H1 (cell line): ENCODE measurements at regions not wholly inside any gene's neighbourhood (a gene's known extent, or its start where the extent isn't known, plus 50 kb on each side); places are given as distances from the start of the nearest gene placed in this dataset.

Experiments
- CTCF ChIA-PET: fragments of 300-600 bp; sonication (Branson Sonifier 250); formaldehyde crosslinking; loops from one replicate; lab custom pipeline; 2021; ENCODE audit not compliant: partially characterized antibody; lab: Charles Lee
- POLR2A ChIA-PET: fragments of 300-600 bp; sonication (Branson Sonifier 250); formaldehyde crosslinking; loops from one replicate; lab custom pipeline; 2021; ENCODE audit warnings: inconsistent platforms; ENCODE audit not compliant: partially characterized antibody; lab: Charles Lee
- DNase-seq, 2 experiments: peaks; one replicate each; pipeline versions ENCODE4 v3.0.0 to v3.0.0-alpha.2; 2010 to 2022; ENCODE audit warnings: low spot score in 2 of 2, low read depth in 1 of 2, mixed read lengths in 1 of 2
- FAIRE-seq: peaks from 2 replicates; lab custom pipeline; 2011; peaks lifted over from hg19 to GRCh38; lab: Jason Lieb, UNC
- H2AFZ ChIP-seq: 2 replicates; pipeline ENCODE4 v1.8.1; 2012; ENCODE audit warnings: low read length, inconsistent platforms
- H2AK5ac ChIP-seq: 2 replicates; pipeline ENCODE4 v1.6.1; 2013; ENCODE audit warnings: low read depth, low read length
- H2BK120ac ChIP-seq: replicated peaks from 2 replicates; pipeline ENCODE3; 2013; ENCODE audit warnings: low read depth, low read length, inconsistent platforms
- H2BK12ac ChIP-seq: 2 replicates; pipeline ENCODE4 v1.6.1; 2013; ENCODE audit warnings: low read depth, low read length
- H2BK15ac ChIP-seq: 2 replicates; pipeline ENCODE4 v1.6.1; 2013; ENCODE audit warnings: low read length
- H2BK20ac ChIP-seq: 2 replicates; pipeline ENCODE4 v1.6.1; 2013; ENCODE audit warnings: low read length
- H2BK5ac ChIP-seq: 2 replicates; pipeline ENCODE4 v1.6.1; 2013; ENCODE audit warnings: low read depth, low read length
- H3K14ac ChIP-seq: 2 replicates; pipeline ENCODE4 v1.6.1; 2013; ENCODE audit warnings: inconsistent platforms; ENCODE audit not compliant: insufficient read length
- H3K18ac ChIP-seq: 2 replicates; pipeline ENCODE4 v1.6.1; 2013; ENCODE audit warnings: low read length; ENCODE audit errors: extremely low read depth
- H3K23ac ChIP-seq: 2 replicates; pipeline ENCODE4 v1.6.1; 2013; ENCODE audit warnings: inconsistent platforms; ENCODE audit not compliant: insufficient read length
- H3K23me2 ChIP-seq: 2 replicates; pipeline ENCODE4 v1.6.1; 2013; ENCODE audit warnings: low read depth, low read length
- H3K27ac ChIP-seq: 2 replicates; pipeline ENCODE4 v1.6.1; 2011; ENCODE audit warnings: low read depth, low read length, inconsistent platforms
- H3K27me3 ChIP-seq, 4 experiments: replicated peaks in 1 of 4; 1 replicate in 1 of 4; 2 replicates in 3 of 4; pipeline versions ENCODE4 v1.6.1 to v1.8.1; 2011 to 2013; ENCODE audit warnings: low read length in 3 of 4, mild to moderate bottlenecking in 3 of 4, inconsistent platforms in 2 of 4, mixed read lengths in 2 of 4, moderate library complexity in 1 of 4; ENCODE audit not compliant: control insufficient read depth in 3 of 4, insufficient read depth in 3 of 4; ENCODE audit errors: extremely low read depth in 1 of 4
- H3K36me3 ChIP-seq, 4 experiments: 2 replicates each; pipeline versions ENCODE4 v1.6.1 to v1.8.1; 2011 to 2013; ENCODE audit warnings: mild to moderate bottlenecking in 4 of 4, low read length in 3 of 4, moderate library complexity in 2 of 4, control low read depth in 1 of 4, inconsistent platforms in 1 of 4; ENCODE audit not compliant: insufficient read depth in 4 of 4, control insufficient read depth in 2 of 4
- H3K4ac ChIP-seq: replicated peaks from 2 replicates; pipeline ENCODE3; 2013; ENCODE audit warnings: low read length, low read depth, mixed read lengths, inconsistent platforms; ENCODE audit not compliant: insufficient read length
- H3K4me1 ChIP-seq, 4 experiments: replicated peaks in 1 of 4; 1 replicate in 1 of 4; 2 replicates in 3 of 4; pipeline versions ENCODE4 v1.6.1 to v1.8.1; 2011 to 2013; ENCODE audit warnings: low read length in 3 of 4, inconsistent platforms in 2 of 4, mixed read lengths in 1 of 4; ENCODE audit not compliant: insufficient read depth in 4 of 4, control insufficient read depth in 3 of 4
- H3K4me2 ChIP-seq, 2 experiments: 2 replicates each; pipeline versions ENCODE4 v1.6.1 to v1.8.1; 2011 to 2013; ENCODE audit warnings: low read depth in 2 of 2, low read length in 2 of 2, control low read depth in 1 of 2, inconsistent platforms in 1 of 2, mild to moderate bottlenecking in 1 of 2; ENCODE audit not compliant: insufficient read depth in 1 of 2
- H3K4me3 ChIP-seq, 4 experiments: fragments of 200-600, 300-600 bp in 1 of 4; sonication (generic), shearing (Covaris generic), sonication (Bioruptor Twin) in 1 of 4; 2 replicates each; pipeline versions ENCODE4 v1.5.1 to v1.8.1; 2011 to 2016; ENCODE audit warnings: low read length in 4 of 4, low read depth in 3 of 4, control low read depth in 2 of 4, inconsistent platforms in 2 of 4, mild to moderate bottlenecking in 2 of 4, mixed read lengths in 1 of 4, moderate library complexity in 1 of 4; ENCODE audit not compliant: insufficient read depth in 2 of 4; ENCODE audit errors: extremely low read depth in 1 of 4
- H3K56ac ChIP-seq: replicated peaks from 2 replicates; pipeline ENCODE3; 2013; ENCODE audit warnings: low read depth, mild to moderate bottlenecking, mixed read lengths, low read length, inconsistent platforms; ENCODE audit not compliant: insufficient read length
- H3K79me1 ChIP-seq: 2 replicates; pipeline ENCODE4 v1.6.1; 2013; ENCODE audit warnings: low read depth, low read length, control low read depth
- H3K79me2 ChIP-seq, 2 experiments: 2 replicates each; pipeline versions ENCODE4 v1.6.1 to v1.8.1; 2012 to 2013; ENCODE audit warnings: low read length in 2 of 2, mild to moderate bottlenecking in 2 of 2, inconsistent platforms in 1 of 2; ENCODE audit not compliant: insufficient read depth in 2 of 2, control insufficient read depth in 1 of 2
- H3K9ac ChIP-seq, 4 experiments: replicated peaks in 1 of 4; 1 replicate in 1 of 4; 2 replicates in 3 of 4; pipeline versions ENCODE4 v1.6.1 to v1.8.1; 2011 to 2013; ENCODE audit warnings: low read depth in 3 of 4, low read length in 3 of 4, control low read depth in 2 of 4, mild to moderate bottlenecking in 2 of 4, moderate library complexity in 2 of 4, inconsistent platforms in 1 of 4; ENCODE audit errors: extremely low read depth in 1 of 4
- H3K9me3 ChIP-seq, 2 experiments: 2 replicates each; pipeline versions ENCODE4 v1.6.1 to v1.8.1; 2012 to 2013; ENCODE audit warnings: mild to moderate bottlenecking in 2 of 2, moderate library complexity in 2 of 2, control low read depth in 1 of 2, inconsistent platforms in 1 of 2, low read depth in 1 of 2, low read length in 1 of 2, mixed read lengths in 1 of 2; ENCODE audit not compliant: insufficient read depth in 2 of 2
- H4K20me1 ChIP-seq, 2 experiments: replicated peaks in 1 of 2; 2 replicates each; pipeline versions ENCODE3 to v1.8.1; 2011 to 2013; ENCODE audit warnings: inconsistent platforms in 2 of 2, low read length in 2 of 2, mild to moderate bottlenecking in 1 of 2; ENCODE audit not compliant: insufficient read depth in 2 of 2, control insufficient read depth in 1 of 2
- H4K5ac ChIP-seq: 2 replicates; pipeline ENCODE4 v1.6.1; 2013; ENCODE audit warnings: low read length, low read depth, mixed read lengths, inconsistent platforms; ENCODE audit not compliant: insufficient read length
- H4K8ac ChIP-seq: 2 replicates; pipeline ENCODE4 v1.8.0; 2013; ENCODE audit warnings: mild to moderate bottlenecking, moderate library complexity, low read length, inconsistent platforms; ENCODE audit not compliant: insufficient read depth; ENCODE audit errors: extremely low read depth
- H4K91ac ChIP-seq: replicated peaks from 2 replicates; pipeline ENCODE3; 2013; ENCODE audit warnings: low read length, mixed read lengths, inconsistent platforms; ENCODE audit not compliant: insufficient read length
- EP300 ChIP-seq, 2 experiments: IDR thresholded peaks; 1 replicate in 1 of 2; 2 replicates in 1 of 2; pipeline ENCODE4 v1.6.1; 2011 to 2012; ENCODE audit warnings: low read depth in 2 of 2, low read length in 2 of 2, mild to moderate bottlenecking in 2 of 2, borderline replicate concordance in 1 of 2, inconsistent platforms in 1 of 2, moderate library complexity in 1 of 2
- SIX5 ChIP-seq: IDR thresholded peaks from 2 replicates; pipeline ENCODE4 v1.6.1; 2011; ENCODE audit warnings: mild to moderate bottlenecking, low read depth, low read length
- WGBS, 2 experiments: shearing (Covaris generic) in 1 of 2; methylation state at CpG; one replicate each; pipeline versions ENCODE4 v1.1.6 to v1.1.7; 2013 to 2015; ENCODE audit warnings: low lambda C conversion rate in 2 of 2, mixed read lengths in 2 of 2, inconsistent platforms in 1 of 2, low coverage in 1 of 2, missing lambda C conversion rate in 1 of 2; ENCODE audit not compliant: insufficient replicate concordance in 2 of 2, insufficient coverage in 1 of 2, insufficient read length in 1 of 2; ENCODE audit errors: extremely low coverage in 1 of 2, missing lambda C conversion rate in 1 of 2; 5-methylcytosine and 5-hydroxymethylcytosine counted together

DNA sequence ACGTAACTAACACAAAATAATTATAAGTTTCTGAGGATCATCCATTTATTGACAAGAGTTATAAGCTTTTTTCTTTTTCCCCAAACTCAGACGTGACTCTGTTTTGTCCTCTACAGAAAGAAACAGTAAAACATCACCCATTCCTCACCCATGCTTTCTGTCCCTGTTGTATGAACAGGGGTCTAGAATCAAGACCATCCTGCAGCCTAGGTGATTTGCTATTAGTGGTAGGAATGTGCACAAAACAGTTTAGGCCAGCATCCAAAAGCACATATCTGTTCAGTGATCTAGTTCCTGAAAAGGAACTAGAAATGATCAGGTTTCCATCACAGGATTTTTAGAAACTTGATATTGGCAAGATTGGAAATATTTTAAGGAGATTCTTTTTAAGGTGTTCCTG is 527.6 kb downstream of the SOX2 start:
- TF ChIP-seq SIX5 (no peak), EP300 (IDR thresholded peaks at IDR 0.05; ENCODE audit: borderline replicate concordance in 1 of 2, low read depth in 2 of 2, low read length in 2 of 2) (no peak)
- TF ChIP-seq, all 59 proteins: peak for 0
- CTCF ChIA-PET: interaction anchor here (2.0 kb wide), 1 partner anchor 12 kb away, joined by 6 read pairs; no protein-coding TSS in a partner anchor
- Histone ChIP-seq H2BK12ac (no peak overlapping the region), H3K23me2 (no peaks in the 10 kb centered on the region; the same call in 1 of the 2 replicates), H3K79me2 (no peaks in the 10 kb centered on the region), H2AK5ac (no peak overlapping the region), H3K4me2 (no peak overlapping the region), H2BK120ac (no peak overlapping the region), H4K20me1 (no peaks in the 10 kb centered on the region), H3K4me3 (no peak overlapping the region), H3K36me3 (no peaks in the 10 kb centered on the region), H3K4ac (no peak overlapping the region), H3K18ac (no peak overlapping the region), H3K9me3 (no peaks in the 10 kb centered on the region), H3K56ac (no peak overlapping the region), H2AFZ (no peak overlapping the region), H3K9ac (no peak overlapping the region), H3K27ac (no peak overlapping the region), H3K4me1 (peaks cover 0 to 8% (median 3%) of the 10 kb centered on the region in 4 experiments; a peak in 3 of 7 replicates), H2BK5ac (no peak overlapping the region), H4K91ac (no peak overlapping the region), H4K8ac (no peak overlapping the region), H2BK20ac (no peak overlapping the region), H3K14ac (no peak overlapping the region), H3K27me3 (no peaks in the 10 kb centered on the region), H3K23ac (no peak overlapping the region), H4K5ac (no peak overlapping the region), H3K79me1 (no peaks in the 10 kb centered on the region), H2BK15ac (no peak overlapping the region)
- no peak for FAIRE-seq
- no peak for DNase-seq
- 88% methylated on average over 2 of the region's 2 CpGs; no CpG with 5 or more reads in 1 of the 2 experiments for WGBS, 2 experiments
- POLR2A ChIA-PET: no interaction called here
